Activated T-helper 9 cell treated with anti-CD3 and anti-CD28 coated beads, Interleukin-2, amount 50 U/mL, for 16 hours (primary cell): ENCODE measurements at regions not wholly inside any gene's neighbourhood (a gene's known extent, or its start where the extent isn't known, plus 50 kb on each side); places are given as distances from the start of the nearest gene placed in this dataset.
"Not testable (repeated sequence)": the region's sequence is repeated elsewhere in the genome, so short reads cannot be mapped to it uniquely, and the experiment has no call there.

ENCODE experiments used
- DNase-seq: peaks from one replicate; pipeline ENCODE4 v3.0.0-alpha.2; 2020; ENCODE audit warnings: low read depth

DNA sequence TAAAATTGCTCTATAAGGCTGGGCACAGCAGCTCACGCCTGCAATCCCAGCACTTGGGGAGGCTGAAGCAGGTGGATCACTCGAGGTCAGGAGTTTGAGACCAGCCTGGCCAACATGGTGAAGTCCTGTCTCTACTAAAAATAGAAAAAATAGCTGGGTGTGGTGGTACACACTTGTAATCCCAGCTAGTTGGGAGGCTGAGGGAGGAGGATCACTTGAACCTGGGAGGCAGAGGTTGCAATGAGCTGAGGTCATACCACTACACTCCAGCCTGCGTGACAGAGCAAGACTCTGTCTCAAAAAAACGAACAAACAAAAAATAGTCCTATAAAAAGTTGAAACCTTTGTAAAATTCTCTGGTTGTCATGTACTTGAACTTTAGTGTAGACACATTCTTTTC lies 93.0 kb upstream of the KIF26B start:
- DNase-seq = not testable (repeated sequence)

DNA sequence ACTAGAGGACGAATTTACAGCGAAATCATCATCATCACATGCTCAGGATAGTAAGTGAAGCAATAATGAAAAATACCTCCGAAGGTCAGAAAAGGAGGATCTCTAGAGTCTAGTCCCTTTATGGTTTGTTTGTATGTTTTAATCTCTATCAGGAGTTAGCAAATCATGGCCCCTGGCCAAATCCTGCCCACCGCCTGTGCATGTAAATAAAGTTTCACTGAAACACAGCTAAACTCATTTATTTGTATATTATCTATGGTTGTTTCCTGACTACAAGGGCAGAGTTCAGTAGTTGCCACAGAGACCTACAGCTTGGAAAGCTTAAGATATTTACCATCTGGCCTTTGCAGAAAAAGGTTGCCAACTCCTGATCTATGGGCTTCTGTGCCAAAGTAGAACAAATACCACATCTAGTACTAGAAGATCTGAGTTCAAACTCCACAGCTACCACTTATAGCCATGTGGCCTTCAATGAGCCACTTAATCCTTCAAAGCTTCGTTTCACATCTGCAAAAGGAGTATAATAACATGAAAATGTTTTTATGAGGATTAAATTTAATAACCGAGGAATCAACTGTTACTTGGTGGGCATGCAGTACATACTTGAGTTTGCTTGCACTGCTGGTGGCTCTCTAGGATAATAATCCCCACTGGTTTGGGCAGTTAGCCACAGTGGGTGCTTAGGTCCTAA lies 94.0 kb upstream of the KIF26B start:
- DNase-seq = no peak

DNA sequence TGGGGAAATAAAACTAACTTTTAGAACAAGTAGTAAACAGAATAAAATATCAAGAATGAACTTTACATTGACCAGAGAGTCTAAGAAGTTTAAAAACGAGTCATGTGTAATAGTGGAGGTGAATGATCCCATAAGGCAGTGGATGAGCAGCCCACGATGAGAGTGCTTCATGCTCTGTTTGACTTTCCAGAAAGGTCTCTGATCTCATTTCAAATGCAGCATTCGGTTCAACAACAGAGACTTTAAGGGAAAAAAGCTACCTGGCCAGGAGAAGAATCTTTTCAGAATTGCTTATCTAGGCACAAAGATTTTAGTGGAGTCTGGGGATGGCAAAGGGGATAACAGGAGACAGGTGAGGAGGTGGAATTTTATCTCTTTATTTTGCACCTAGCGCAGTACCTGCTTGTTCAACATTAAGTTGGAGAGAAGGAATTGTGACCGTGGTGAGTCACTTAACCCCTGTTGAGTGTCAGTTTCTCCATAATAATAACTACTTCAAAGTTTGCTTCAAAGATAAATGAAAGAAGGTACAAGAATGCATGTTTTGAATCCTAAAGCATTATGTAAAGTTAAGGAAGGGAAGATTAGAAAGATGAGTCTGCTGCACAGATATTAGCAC lies 94.9 kb upstream of the KIF26B start:
- no peak for DNase-seq

DNA sequence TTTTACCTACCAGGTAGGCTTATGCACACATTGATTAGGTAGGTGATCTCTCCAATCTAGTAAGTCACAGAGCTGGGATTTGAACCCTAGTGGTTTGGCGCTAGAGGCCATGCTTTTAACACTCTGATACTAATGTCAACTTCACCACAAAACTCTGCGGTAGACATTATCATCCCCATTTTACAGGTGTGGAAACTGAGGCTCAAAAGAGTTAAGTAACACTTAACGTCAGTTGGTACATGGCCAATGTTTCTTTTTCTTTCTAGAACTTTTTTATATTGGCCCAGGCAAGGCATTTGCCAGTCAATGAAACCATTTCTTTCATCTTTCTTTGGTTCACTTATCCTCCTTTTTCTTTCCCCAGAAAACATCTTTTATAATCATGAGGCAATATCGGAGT lies 95.9 kb upstream of the KIF26B start:
- DNase-seq = no peak

DNA sequence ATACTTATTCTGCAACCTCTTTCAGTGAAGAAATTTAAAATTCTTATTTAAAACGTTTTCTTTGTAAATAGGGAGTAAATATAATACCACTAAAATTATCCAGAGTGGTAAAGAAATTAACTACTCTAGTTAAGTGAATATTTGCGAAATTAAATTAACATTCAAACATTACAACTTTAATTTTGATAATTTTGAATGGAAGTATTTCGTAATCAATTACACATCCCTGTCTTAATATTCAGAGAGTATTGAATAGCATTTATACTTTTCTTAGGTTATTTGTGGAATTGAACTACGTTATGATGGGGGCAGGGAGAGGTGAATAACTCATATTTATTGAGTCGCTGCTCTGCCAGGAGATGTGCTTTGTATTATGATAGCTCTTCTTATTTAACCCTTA lies 96.3 kb upstream of the KIF26B start:
- no peak for DNase-seq

DNA sequence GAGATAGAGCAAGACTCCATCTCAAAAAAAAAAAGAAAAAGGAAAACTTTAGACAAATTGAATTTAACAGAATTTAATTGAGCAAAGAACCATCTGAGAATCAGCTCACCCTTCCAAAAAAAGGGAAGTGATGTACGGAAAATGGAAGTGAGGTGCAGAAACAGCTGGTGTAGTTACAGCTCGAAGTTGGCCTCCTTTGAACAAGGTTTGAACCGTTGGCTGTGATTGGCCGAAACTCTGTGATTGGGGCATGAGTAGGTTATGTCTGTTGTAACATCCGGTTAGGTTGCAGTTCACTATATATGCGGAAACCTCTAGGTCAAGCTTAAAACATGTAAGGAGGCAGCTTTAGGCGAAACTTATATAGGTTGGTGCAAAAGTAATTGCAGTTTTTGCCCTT lies 97.9 kb upstream of the KIF26B start:
- no peak for DNase-seq

DNA sequence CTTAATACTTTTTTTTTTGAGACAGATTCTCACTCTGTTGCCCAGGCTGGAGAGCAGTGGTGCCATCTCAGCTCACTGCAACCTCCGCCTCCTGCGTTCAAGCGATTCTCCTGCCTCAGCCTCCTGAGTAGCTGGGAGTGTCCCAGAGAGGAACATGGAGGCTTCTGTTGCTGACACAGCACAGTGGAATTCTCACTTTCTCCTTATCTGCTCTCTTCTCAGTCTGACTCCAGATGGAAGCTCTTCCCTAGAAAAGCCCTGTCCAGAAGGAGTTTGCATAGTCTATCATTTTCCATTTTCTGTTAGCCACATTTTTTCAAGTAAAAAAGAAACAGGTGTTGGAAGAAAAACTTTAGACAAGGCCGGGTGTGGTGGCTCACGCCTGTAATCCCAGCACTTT lies 98.5 kb upstream of the KIF26B start:
- DNase-seq = not testable (repeated sequence)

DNA sequence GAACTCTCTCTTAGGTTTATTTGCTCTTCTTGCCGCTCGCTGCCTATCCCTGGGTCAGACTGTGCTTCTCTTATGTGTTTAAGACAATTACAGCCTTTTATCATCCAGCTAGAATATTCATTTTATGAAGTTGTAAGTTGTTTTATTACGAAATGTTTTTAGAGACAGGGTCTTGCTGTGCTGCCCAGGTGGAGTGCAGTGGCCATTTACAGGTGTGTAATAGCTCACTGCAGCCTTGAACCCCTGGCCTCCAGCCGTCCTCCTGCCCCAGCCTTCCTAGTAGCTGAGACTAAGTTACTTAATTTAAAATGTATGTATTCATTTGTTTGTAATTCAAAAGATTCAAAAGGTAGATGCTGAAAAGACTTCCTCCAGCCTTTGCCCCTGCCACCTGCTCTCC lies 99.0 kb upstream of the KIF26B start:
- no peak for DNase-seq

DNA sequence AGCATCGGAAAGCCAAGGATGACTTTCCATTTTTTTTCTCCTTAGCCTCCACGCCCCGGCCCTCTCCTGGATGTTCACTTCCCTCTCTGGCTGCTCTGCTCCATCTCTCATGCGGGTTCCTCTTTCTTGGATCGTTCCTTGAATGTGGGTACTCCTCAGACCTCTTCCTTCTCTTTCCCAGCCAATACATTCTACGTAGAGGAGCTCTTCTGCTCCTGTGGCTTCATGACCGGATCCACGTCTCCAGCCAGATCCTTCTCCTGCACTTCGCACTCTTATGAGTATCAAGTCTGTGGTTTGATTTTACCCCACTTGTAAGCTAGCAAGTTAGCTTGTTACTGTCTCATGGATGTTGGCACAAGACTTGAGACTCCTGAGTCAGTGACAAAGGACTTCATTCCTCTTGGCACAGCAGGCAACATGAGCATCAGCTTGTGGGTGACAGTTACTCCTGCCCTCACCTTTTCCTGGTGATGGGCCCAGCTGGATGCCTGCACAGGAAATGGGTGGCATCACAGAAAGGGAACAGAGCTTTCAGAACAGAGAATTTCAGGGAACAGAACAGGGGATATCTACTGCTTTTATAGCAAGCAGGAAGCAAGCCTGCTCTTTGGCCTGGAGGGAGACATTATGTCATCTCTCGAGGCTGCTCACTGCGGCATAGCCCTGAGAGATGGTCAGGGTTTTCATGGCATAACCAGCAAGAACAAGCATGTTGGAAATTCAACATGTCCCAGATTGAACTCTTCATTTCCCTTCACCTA lies 100.1 kb upstream of the KIF26B start:
- no peak for DNase-seq

DNA sequence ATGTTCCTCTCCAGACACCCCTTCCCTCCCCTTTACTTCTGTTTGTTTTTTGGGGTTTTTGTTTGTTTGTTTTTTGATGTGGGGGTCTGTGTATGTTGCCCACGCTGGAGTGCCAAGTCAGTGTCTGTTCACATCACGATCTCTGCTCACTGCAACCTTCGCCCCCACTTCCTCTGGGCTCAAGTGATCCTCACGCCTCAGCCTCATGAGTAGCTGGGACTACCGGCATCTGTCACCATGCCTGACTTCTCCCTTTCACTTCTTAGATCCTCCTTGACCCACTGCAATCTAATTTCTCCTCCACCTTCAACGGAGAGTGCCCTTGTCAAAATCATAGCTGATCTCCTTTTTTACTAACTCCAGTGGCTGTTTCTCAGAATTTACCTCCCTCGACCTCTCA lies 100.7 kb upstream of the KIF26B start:
- no peak for DNase-seq

DNA sequence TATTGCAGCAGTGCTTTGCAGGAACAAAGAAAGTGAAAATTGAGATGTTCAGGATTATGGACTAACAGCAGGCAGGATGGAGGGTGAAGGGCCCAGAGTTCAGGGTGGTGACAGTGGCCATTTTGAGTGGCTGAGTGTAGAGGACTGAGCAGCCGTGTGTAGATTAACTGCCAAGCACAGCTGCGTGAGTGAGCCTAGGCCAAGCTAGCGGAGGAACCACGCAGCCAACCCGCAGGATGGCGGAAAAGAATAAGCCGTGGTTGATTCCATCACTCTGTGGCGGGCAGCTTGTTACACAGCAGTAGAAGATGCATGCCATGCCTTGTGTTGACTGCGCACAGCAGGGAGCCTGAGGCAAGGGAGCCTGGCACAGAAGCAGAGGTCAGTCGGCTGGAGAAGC lies 102.5 kb upstream of the KIF26B start:
- DNase-seq = no peak

DNA sequence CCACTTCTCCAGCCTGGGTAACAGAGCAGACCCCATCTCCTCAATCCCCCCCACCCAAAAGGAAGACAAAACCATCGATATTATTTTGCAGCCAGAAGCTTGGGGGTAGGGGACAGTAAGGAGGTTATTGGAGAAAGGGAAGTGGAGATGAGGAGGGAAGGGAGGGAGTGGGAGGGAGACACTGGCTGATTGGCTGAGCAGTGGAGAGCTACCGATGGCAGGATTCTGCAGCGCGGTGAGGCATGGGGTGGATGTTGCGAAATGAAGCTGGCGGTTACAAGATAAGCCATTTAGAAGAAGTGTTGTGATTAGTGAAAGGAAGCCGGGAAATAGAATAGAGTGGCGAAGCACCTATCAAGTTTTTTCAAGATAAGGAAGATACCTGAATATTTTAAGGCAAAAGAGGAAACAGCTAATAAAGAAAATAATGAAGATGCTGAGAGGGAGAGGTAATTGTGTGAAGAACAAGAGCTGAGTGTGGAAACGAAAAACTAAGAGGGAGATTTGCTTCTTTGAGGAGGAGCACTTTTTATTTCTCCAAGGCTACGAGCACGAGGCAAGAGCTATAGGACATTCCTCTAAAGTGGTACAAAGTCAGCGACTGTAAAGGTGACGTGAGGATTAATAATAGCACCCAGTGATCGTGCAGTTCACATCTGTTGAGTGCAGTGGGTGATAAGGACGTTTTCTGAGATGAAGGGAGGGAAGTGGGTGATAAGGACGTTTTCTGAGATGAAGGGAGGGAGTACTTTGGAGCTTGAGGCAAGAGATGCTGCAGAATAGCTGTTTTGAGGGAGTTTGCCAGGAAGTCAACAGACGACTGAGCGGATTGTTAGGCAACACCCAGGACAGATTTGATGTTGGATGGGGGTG lies 103.2 kb upstream of the KIF26B start:
- no peak for DNase-seq

DNA sequence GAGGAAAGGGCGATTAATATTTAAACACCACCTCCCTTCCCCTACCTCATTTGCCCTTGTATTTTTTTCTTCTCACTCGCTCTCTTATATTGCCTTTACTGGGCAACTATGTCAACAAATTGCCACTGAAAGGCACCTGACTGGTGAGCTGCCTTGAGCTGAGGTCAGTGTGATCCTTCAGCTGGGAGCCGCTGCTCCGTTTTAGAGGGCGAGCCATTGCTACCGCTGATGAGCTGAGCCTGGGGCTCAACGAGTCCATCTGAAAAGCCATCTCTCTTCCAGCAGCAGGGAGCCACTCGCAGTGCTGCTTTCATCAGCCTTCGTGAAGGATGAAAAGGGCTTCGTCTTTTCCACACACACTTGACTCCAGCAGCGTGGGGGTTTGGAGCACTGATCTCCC lies 108.0 kb upstream of the KIF26B start:
- DNase-seq = no peak

DNA sequence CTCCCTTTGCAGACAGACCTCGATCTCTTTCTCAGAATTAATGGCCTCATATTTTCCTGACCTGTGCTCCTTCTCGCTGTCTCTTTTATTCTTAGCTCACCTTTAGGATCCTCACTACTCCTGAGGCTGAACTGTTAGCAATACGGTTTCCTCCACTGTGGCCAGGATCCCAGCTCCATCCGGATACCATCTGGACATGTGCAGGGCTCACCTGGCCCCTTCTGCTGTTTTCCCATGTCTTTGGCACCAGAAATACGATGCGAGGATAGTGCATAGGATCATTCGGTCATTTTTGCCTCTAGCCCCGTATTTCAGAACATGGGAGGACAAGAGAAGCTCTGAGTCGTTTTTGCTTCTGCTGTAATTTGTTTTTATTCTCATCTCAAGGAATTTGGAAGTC lies 108.5 kb upstream of the KIF26B start:
- DNase-seq = no peak

DNA sequence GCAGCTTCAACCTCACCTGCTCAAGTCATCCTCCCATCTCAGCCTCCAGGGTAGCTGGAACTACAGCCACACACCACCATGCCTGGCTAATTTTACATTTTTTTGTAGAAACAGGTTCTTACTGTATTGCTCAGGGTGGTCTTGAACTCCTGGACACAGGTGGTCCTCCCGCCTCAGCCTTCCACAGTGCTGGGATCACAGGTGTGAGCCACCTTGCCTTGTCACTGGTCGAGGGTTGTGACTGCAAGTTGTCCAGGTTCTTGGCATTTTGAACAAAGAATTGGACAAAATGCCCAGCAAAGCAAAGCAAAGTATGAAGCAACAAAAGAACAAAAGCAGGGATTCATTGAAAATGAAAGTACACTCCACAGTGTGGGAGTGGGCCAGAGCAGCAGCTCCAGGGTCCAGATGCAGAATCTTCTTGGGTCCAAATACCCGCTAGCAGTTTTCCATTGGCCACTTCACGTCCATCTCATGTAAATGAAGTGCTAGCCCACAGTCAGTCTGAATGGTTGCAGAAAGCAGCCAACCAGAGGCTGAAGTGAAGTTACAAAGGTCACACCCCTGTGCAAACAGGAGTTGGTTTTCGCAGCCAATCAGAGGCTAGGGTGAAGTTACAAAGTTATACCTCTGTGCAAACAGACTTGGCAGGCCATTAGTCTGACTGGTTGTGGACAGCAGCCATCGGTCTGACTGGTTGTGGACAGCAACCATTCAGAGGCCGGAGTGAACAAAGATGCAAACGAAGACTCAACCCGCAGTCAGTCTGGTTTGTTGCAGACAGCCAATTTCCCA lies 109.5 kb upstream of the KIF26B start:
- no peak for DNase-seq

DNA sequence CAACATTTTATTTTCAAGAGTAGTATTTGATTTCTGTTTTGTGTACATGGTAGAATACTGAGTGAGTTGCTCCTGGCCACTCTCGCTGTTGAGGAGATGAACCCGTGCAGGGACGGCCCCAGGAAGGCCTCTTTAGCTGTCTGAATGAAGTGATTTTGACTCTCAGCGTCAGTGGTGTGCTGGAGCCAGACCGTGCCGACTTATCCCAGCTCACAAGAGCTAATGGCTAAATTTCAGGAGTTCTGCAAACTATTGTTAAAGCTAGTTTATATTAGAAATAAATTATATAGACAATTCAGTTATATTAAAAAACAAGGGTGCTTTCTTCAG lies 111.2 kb upstream of the KIF26B start:
- no peak for DNase-seq

DNA sequence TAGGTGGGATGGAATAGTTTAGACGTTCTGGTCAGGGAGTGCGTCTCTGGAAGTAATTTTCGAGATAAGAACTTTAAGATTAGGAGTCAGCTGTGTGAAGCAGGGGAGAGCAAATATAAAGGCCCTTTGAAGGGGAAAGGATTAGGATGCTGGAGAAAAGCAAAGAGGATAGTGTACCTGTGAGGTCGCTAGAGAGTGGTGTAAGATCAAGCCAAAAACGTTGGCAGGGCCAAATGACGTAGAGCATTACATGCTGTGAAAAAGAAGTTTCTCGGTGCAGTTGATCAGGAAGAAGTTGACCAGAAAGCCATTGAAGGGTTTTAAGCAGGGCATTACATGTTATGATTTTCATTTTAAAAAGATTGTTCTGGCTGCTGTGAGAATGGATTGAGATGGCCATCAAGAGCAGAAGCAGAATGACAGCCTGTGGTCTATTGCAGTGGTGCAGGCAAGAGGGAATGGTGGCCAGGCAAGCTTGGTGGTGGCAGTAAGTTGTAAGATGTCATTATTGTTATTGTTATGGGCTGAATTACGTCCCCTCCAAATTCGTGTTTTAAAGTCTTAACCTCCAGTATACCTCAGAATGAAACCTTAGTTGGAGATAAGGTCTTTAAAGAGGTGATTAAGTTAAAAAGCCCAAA lies 113.6 kb upstream of the KIF26B start:
- DNase-seq = no peak

DNA sequence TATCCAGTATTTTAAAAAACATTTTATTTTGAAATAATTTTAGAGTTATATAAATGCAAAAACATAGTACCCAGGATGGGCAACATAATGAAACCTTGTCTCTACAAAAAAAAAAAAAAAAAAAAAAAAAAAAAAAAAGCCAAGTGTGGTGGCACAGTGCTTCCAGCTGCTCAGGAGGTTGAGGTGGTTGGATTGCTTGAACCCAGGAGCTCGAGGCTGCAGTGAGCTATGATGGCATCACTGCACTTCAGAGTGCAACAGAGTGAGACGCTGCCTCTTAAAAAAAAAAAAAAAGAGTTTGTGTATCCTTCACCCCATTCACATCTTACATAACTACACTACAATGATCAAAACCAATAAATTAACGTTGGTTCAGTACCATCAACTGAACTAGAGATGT lies 115.6 kb upstream of the KIF26B start:
- no peak for DNase-seq

DNA sequence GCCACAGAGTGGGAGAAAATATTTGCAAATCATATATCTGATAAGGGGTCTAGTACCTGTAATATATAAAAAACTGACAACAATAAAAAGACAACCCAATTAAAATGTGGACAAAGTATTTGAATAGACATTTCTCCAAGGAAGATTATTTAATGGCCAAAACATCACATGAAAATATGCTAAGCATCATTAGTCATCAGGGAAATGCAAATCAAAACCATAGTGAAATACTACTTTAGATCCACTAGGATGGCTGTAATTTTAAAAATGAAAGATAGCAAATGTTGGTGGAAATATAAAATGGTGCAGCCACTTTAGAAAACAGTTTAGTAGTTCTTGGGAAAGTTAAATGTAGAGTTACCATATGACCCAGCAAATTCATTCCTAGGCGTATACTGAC lies 118.7 kb upstream of the KIF26B start:
- no peak for DNase-seq

DNA sequence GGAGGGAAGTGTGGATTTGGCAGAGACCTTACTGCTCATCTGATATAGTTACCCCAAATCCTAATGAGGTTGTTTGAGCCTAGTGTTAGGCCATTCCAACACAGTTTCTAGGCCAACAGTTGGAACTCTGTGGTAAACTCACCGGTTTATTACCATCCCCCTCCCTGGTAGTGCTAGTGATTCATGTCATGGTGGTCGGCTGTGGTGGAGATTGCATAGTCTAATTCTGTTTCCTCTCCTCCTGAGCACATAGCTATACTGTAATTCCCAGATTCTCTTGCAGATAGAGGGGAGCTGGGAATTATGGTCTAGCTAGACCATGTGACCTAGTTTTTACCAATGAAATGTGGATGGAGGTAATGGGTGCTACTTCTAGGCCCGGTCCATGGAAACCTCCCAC lies 123.7 kb upstream of the KIF26B start:
- DNase-seq = no peak

DNA sequence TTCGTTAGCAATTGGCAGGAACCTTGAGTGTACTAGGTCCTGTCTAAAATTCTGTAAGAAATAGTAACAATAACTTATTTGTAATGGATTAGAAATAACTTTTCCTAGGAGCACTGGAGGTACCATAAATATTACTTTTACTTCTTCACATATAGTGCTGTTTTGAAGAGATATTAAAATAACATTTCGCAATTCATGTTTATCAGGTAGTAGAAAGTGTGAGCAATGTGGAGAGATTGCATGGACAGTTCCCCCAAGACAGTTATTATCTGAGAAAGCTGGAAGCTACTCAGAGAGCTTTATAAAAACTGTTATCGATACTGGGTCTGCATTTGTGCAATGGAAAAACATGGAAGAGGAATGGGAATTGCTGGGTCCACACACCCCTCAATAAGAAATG lies 128.5 kb upstream of the KIF26B start:
- DNase-seq = no peak
